Stimulated activated CD4-positive, alpha-beta T cell treated with anti-CD3 and anti-CD28 coated beads, Interleukin-4, amount 100 ng/mL, for 1 hour (primary cell): ENCODE measurements at regions not wholly inside any gene's neighbourhood (a gene's known extent, or its start where the extent isn't known, plus 50 kb on each side); places are given as distances from the start of the nearest gene placed in this dataset.
"Not testable (repeated sequence)": the region's sequence is repeated elsewhere in the genome, so short reads cannot be mapped to it uniquely, and the experiment has no call there.

Experiments
- DNase-seq: peaks from one replicate; pipeline ENCODE4 v3.0.0-alpha.2; 2020

- no peak for DNase-seq
Observed at GRCh38 chr6:4486568-4487315, 289.5 kb upstream of the CDYL start.

GRCh38 chr6:4485735-4486134 is 290.5 kb upstream of the CDYL start:
- DNase-seq = no peak

GRCh38 chr6:4482461-4482860 is 293.7 kb upstream of the CDYL start:
- no peak for DNase-seq

GRCh38 chr6:4480788-4481735 is 295.1 kb upstream of the CDYL start:
- DNase-seq = no peak

- DNase-seq = no peak
Observed at GRCh38 chr6:4478098-4478497, 298.1 kb upstream of the CDYL start.

GRCh38 chr6:4474810-4475209 is 301.4 kb upstream of the CDYL start:
- DNase-seq = no peak

- no peak for DNase-seq
Observed at GRCh38 chr6:4472969-4473642, 303.1 kb upstream of the CDYL start.

GRCh38 chr6:4472222-4472621 is 304.0 kb upstream of the CDYL start:
- no peak for DNase-seq

- DNase-seq = not testable (repeated sequence)
Observed at GRCh38 chr6:4471515-4471914, 304.7 kb upstream of the CDYL start.

GRCh38 chr6:4470698-4471210 is 305.4 kb upstream of the CDYL start:
- DNase-seq = no peak

- DNase-seq = no peak
Observed at GRCh38 chr6:4466769-4467480, 309.3 kb upstream of the CDYL start.

- DNase-seq = no peak
Observed at GRCh38 chr6:4466261-4466660, 309.9 kb upstream of the CDYL start.

- DNase-seq = no peak
Observed at GRCh38 chr6:4464638-4465037, 311.6 kb upstream of the CDYL start.

- DNase-seq = no peak
Observed at GRCh38 chr6:4463236-4463635, 313.0 kb upstream of the CDYL start.

- no peak for DNase-seq
Observed at GRCh38 chr6:4460586-4461475, 315.4 kb upstream of the CDYL start.

- DNase-seq = no peak
Observed at GRCh38 chr6:4459996-4460395, 316.2 kb upstream of the CDYL start.

- DNase-seq = no peak
Observed at GRCh38 chr6:4459032-4459431, 317.2 kb upstream of the CDYL start.

GRCh38 chr6:4451718-4452117 is 316.3 kb upstream of the ECI2 start:
- no peak for DNase-seq

- no peak for DNase-seq
Observed at GRCh38 chr6:4451081-4451480, 315.7 kb upstream of the ECI2 start.

- no peak for DNase-seq
Observed at GRCh38 chr6:4450237-4450636, 314.9 kb upstream of the ECI2 start.

GRCh38 chr6:4449409-4449808 is 314.0 kb upstream of the ECI2 start:
- no peak for DNase-seq

- DNase-seq = no peak
Observed at GRCh38 chr6:4448841-4449240, 313.5 kb upstream of the ECI2 start.
